ENCODE measurements at regions not wholly inside any gene's neighbourhood (a gene's known extent, or its start where the extent isn't known, plus 50 kb on each side); places are given as distances from the start of the nearest gene placed in this dataset.

DNA sequence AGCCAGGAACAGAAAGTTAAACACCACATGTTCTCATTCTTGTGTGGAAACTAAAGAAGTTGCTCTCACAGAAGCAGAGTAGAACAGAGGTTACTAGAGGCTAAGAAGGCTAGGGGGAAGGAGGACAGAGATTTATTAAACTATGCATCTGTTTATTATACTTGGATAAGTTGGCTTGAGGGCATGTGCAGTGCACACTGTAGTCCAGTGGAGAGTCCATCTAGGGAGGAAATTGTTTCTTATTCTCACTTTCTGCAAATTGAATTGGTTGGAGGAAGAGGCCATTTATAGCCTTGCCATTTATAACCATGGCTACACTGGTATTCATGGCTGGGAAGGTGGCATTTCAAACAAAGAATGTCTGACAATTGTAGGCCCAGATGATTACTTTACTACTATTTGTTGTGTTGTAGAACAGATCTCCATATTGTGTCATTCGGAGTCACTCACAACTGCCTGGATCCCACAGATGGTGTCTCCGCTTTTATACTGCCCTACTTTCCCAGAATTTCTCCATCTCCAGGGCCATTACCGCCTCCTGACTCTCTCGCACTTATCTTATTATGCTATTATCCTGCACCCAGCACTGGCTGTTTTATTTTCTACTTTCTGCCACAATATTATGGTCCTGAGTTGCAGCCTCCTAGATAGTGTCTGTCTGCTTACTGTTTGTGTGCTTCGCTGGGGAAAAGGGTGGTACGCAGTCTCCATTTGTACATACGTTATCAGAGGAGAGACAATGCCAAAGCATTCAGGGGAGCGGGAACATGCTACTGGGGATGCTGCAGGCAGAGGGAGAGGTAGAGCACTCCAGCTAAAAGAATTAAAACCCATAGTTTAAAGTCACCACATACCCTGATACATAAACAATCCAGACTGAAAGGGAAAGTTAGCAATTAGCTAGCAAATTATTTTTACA, 169.3 kb upstream of the BLID start:
- DNase-seq (ENCODE audit: extremely low read depth, low read depth, low spot score): no peak

DNA sequence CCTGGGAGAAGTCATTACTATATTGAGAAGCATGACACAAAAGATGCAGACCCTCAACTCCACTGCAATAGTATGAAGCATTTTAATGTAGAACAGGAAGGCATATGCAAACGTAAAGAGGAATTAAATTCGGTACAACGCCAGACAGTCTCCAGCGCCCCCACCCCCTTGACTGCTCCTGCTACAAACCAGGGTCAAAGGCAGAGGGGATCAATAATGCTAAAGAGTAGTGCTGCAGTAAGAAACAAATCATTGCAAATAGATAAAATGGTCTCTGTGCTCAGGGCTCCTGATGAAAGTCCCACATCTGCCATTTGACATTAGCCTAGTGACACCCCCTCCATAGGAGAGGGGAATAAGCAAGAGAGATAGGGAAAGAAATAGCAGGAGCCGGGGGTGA, 164.9 kb upstream of the BLID start:
- no peak for DNase-seq (ENCODE audit: extremely low read depth, low read depth, low spot score)

DNA sequence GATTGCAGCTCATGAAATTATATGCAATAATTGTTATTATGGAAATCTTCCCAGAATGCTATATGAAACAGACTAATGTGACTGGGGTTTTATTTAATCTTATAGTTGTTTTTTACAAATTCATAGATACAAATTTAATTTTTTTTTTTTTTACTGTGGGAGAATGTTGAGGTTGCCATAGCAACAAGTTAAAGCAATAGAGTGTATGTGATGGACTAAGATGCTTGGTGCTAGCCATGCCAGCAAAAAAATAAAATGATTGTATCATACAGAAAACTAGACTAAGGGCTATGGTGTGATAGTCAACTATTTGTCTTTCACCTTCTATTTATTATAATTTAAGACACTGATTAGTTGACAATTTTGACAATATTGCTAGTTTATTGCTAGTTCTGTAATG, 163.2 kb upstream of the BLID start:
- no peak for DNase-seq (ENCODE audit: extremely low read depth, low read depth, low spot score)

DNA sequence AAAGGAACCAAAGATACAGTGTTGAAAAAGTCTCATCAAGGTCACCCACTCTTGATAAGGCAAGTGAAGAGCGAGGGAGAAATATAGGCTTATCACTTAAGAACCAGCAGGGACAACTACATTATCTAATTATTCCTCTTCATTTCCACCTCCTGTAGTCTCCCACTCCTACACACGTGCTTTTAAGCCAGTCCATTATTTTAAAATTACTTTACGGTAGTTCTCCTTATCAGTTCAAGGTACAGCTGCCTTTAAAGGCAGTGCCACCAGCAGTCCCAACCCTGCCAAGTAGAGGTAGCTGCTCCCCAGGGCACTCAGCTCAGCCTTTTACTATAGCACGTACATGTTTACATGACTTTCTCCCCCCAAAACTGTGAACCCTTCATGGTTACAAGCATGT, 161.5 kb upstream of the BLID start:
- no peak for DNase-seq (ENCODE audit: extremely low read depth, low read depth, low spot score)

DNA sequence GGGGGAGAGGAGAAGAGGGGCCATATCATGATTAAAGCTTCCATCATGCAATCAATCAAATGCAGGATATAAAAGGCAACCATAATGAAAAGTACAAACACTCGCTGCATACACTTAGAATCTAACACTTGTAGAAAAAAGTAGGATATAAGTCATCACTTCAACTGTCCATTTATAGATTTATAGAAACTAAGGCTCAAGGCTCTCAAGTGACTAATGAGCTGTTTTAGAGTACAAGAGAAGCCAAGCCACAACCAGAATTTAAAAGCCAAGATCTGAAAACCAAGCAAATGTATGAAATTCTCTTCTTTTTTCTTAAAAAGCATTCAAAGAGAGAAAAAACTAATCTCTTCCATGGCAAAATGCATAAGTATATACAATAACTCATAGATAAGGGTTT, 160.2 kb upstream of the BLID start:
- no peak for DNase-seq (ENCODE audit: extremely low read depth, low read depth, low spot score)

DNA sequence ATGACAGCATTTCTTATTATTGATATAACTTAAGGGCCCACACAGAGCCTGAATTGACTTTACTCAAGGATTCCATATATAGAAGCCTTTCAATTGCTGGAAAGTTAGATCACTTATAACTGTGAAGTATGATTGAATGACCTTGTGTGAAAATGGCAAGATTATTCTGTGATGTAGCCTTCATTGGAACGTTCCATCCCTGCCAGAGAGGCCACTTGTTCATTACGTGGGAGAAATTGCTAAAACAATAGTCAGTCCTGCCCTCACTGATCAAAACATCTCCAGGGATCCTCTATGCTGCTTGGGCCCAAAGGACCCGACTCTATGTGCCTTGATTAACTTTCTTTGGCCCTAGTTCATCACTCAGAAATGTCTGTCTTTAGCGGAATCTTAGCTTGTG, 159.5 kb upstream of the BLID start:
- DNase-seq (ENCODE audit: extremely low read depth, low read depth, low spot score): no peak

DNA sequence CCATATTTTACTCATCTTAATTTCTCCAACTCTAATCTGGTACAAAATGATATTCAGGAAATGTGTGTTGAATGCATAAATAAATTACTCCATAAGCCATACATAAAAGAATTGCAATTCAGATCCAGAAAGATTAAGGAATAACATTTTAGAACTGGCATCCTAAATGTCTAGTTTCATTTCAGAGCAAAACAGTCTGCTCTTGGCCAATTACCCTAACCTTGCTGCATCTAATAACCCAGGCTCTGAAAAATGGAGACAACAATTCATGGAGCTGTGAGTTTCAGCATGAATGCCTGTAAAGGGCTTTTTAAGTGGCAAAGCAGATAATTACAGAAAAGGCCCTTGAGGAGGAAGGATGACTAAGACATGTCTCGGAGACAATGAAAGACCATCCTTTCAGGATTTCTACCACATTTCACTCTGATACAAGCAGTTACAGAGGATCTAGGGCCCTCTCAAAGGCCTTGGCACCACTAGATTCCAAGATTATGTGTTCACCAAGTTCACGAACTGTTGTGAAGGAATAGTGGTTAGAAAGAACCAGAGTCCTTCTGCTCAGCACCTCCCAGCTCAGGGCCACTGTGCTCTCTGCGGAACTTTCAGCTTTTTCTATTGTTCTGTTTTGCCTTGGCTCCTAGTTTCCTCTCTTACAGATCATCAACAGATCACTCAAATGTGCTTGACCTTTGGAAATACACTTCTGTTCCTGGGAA, 157.6 kb upstream of the BLID start:
- no peak for DNase-seq (ENCODE audit: extremely low read depth, low read depth, low spot score)

DNA sequence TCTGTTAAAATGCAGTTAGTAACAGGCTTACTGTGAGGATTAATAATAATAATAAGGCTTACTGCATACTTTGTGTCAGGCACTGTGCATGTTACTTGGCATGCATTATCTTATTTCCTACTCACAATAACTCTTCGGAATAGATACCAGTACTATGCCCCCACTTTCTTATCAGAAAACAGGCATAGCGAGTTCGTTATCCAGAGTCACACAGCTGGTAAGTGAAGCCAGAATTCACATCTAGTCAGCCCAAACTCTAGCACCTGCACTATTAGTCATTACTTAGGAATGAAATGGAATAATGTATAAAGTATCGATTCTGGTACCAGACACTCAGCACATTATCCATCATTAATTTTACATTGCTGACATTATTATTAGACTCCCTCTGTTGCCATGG, 155.7 kb upstream of the BLID start:
- DNase-seq (ENCODE audit: extremely low read depth, low read depth, low spot score): no peak

DNA sequence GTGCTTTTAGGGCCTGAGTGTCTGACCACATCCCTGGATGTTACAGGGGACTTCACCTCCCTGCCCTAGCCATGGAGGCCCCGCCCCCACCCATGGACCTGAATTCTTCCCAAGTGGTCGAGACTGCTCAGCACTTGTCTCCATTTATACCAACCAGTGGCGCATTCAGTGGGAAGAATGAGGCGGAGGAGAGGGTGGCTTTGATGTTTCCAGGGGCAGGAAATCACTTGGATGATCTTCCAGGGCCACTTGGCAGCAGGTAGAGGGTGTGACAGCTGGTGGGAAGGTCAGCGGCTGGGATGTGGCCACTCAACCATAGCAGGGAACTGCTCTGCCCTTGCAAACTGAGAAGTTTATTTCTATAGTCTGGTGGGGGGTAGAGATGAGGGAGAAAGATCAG, 155.1 kb upstream of the BLID start:
- DNase-seq (ENCODE audit: extremely low read depth, low read depth, low spot score): no peak

DNA sequence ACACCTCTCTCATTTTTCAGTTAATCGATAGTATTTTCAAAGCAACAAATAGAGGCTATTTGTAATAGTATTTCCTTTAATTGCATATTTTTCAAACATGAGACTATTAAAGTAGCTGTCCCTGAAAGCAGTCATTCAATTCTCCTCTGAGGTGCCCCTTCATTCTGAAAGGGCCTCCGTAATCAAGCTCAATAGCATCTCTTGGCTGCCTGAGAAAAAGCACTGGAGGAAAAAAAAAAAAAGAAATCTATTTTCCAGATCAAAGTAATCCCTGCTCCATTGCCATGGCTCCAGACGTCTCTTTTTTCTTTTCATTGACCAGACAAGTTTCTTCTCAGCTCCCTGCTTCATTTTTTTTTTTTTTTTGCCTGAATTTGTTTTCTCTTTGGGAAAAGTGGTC, 154.5 kb upstream of the BLID start:
- no peak for DNase-seq (ENCODE audit: extremely low read depth, low read depth, low spot score)

DNA sequence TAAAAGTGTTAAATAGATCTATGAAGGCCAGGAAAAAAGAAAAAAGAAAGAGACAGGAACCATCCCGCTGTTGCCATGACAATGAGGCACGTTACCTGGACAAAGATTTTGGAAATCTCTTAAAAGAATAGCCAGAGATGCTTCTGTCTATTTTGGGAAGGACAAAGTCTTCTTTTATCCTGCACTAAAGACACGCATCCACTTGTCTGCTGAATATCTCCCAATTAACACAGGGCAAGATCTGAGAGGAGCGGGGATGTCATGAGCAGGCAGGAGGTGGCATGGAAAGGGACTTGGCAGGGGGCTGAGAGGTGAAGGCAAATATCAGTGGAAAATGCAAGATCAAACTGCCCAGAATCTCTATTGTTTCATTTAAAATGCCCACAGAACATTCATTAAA, 153.8 kb upstream of the BLID start:
- DNase-seq (ENCODE audit: extremely low read depth, low read depth, low spot score): no peak

DNA sequence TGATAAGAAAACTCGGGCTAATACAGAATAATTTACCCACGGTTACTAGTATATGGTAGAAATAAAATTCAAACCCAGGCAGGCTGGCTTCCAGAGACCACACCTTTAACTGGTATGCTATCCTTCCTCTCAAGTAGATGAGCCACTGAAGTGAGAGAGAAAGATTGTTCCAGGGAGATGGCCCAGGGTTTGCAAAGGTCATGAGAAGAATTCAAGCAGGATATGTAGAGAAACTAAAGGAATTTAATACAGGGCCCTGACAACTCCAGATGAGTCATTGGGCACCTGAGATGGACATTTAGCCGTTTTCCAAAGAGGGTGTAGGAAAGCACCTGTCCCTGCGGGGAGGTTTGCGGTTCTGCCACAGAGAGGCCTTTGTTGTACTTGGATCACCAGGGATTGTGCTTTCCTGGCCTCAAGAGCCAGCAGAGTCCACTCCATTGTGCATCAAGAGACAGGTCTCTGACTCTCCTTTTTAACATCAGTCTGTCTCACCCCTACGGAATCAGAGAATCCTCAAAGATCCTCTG, 152.7 kb upstream of the BLID start:
- DNase-seq (ENCODE audit: extremely low read depth, low read depth, low spot score): no peak

DNA sequence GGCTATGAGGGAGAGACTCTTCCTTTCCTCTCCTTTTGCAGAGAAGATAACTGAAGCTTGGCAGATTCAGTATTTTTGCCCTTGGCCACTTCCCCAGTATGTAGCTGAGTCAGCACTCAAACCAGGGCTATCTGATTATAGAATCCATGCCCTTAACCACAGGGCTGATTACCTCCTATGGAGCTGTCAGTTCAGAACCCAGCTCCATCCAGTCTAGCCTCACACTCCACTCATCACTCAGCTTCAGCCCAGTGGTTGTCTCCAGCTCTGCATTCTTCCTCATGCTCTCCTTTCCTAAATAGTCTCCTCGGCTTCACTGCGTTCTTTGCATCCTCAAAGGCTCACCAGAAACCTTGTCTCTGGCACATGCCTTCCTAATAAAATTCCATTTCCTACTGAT, 151.6 kb upstream of the BLID start:
- DNase-seq (ENCODE audit: extremely low read depth, low read depth, low spot score): no peak

DNA sequence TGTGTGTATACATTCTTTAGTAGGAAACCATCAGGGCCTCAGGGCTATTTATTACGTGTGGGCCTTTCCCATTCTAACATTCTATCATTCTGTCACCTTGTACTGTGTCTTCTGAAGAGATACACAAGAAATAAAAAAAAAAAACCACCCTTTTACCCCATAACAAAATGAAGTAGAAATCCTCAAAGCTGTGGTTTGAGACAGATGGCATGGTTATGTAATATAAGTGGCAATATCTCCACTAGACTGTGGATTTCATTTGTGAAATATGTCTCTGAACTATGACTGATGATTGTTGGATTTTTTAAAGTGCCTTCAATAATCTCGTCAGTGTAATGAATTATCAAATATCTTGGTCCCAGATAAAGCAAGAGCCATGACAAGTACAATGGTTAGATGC, 150.0 kb upstream of the BLID start:
- DNase-seq (ENCODE audit: extremely low read depth, low read depth, low spot score): no peak

DNA sequence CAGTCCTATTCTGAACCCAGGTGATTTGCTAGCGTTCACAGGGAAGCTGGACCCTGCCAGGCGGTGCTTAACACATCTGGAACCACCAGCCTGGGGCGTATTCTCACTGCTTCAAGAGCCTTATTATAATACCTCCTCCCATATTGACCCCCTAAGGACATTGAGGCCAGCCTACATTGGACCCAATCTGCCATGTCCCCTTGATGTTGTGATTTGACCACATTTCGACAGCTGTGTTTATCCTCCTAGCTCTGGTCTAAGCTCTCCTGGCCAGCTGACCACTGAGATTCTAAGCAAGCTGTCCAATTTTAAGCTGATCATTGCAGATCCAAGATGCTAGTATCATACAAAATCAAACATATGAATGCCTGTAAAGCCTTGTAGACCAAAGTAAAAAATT, 148.1 kb upstream of the BLID start:
- DNase-seq (ENCODE audit: extremely low read depth, low read depth, low spot score): no peak

DNA sequence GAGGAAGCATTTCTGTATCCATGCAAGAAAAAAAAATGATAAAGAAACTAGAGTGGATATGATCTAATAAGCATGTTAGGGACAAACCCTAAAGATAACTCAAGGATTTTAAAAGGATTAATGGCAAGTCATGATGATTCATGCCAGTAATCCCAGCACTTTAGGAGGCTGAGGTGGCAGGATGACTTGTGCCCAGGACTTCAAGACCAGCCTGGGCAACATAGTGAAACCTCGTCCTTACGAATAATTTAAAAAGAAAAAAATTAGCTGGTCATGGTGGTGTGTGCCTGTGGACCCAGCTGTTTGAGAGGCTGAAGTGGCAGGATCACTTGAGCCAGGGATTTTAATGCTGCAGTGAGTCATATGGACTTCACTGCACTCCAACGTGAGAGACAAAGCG, 145.5 kb upstream of the BLID start:
- no peak for DNase-seq (ENCODE audit: extremely low read depth, low read depth, low spot score)

DNA sequence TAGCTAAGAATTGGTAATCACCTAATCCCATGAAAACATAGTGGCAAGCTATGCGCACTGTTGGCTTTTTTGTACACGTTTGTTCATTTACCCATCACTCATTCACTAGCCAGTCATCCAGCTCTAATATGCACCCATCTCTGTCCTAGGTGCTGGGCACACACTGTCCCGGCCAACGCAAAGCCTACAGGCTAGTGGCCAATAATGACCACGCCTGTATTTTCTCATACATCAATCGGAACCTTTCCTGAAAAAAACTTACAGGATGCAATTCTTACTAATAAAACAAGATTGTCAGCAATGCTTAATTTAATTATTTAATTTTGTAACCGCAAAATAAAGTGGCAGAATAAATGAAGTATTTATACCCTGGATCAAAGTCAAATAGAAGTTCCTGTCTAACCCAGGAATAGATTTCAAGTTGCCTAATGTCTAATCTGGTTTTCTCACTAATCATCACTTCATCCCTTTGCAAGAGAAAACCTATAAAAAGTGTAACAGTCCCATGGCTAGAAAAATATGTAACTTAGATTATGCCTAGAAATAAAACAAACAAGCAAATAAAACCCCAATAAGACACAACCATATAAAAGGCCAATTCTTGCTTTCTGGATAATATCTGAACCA, 143.3 kb upstream of the BLID start:
- DNase-seq (ENCODE audit: extremely low read depth, low read depth, low spot score): no peak

DNA sequence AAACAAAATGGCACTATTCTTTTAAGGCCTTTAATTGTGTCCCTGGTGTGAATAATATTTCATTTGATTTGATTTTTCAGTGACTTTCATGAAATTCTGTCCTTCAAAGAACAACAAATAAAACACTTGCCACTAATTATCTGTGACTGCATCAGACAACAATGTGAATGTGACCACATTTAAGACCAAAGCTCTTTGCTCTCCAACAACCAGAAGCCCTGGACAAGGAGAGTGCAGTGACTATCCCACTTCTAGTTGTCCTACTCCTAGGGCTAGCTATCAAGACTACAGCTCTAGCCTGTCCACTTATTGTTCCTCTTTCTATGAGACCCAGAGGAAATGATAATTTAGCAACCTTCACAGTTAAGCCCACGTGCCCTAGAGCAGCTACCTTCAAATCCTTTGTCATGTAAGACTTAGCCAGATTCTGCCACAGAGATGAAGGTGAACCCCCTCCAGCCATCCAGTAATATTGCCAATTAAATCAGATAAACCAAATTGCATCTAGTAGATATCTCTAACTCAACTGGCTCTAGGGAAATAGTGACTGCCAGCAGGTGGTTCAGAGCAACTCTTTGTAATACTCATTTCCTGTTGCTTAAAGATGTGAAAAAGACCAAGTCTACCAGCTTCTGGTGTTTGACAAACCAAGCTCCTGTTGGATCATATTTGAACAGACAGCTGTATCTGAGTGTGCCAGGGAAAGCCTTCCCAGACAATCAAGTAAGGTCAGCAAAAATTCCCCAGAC, 142.6 kb upstream of the BLID start:
- DNase-seq (ENCODE audit: extremely low read depth, low read depth, low spot score): no peak

DNA sequence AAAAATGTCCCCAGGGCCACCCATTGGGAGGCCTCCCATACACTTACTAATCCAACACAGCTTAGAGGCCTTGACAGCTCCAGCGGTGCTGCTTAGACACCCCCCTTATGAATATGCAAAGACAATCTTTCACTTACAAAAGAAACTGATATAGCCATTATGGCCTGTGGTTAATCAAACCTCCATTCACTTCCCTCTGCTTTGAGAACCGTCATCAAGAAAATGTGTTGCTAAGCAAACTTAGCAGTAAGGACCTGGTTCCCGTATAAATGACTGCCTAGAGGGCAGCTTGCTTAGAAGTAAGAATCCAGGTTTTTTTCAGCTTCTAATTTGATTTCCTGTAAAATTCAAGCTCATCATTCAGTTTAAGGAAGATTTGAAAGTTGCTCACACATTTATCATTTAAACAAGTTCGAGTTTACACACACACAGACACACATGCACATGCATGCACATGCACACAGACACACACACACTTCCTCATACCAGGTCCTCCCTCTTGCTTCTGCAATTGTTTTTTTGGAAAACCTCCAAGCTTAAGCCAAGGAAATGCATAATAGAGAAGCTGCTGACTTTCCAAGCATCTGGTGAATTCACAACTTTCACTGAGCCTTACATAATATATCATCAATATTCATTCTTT, 137.7 kb upstream of the BLID start:
- DNase-seq (ENCODE audit: extremely low read depth, low read depth, low spot score): no peak

DNA sequence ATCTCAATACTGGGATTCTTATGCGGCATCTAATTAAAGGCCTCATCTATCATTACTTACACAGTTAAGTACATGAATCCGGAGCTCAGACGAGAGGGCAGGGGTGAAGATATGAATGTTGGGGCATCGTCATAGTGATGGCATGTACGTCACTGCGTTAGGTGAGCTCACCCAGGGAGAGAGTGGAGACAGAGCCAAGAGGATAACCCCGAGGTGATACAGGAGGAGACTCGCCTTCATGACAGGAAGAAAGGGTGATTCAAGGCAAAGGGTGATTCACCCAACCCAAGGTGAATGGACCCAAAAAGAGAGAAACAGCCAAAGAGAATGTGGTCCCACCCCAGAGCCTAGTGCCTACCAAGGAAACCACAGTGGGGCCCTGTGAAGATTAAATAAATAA, 132.9 kb upstream of the BLID start:
- no peak for DNase-seq (ENCODE audit: extremely low read depth, low read depth, low spot score)

Measured in glomerular endothelial cell (primary cell).